ENCODE measurements at regions not wholly inside any gene's neighbourhood (a gene's known extent, or its start where the extent isn't known, plus 50 kb on each side); places are given as distances from the start of the nearest gene placed in this dataset.

GRCh38 chr2:5229574-5229973, 462.6 kb upstream of the SOX11 start:
- TF ChIP-seq CTCF (IDR thresholded peaks at IDR 0.05): no peak
- no peak for TF ChIP-seq EZH2 (IDR thresholded peaks at IDR 0.05)
- no peak for TF ChIP-seq EZH2phosphoT487 (IDR thresholded peaks at IDR 0.05)

Measured in neural progenitor cell (in vitro differentiated cells).